GM18502 (cell line): ENCODE measurements at regions not wholly inside any gene's neighbourhood (a gene's known extent, or its start where the extent isn't known, plus 50 kb on each side); places are given as distances from the start of the nearest gene placed in this dataset.
"Not testable (repeated sequence)": the region's sequence is repeated elsewhere in the genome, so short reads cannot be mapped to it uniquely, and the experiment has no call there.

Experiments used
- ATAC-seq: cut with Tn5 transposase; IDR thresholded peaks from one replicate; pipeline ENCODE4 v1.9.1; 2021; ENCODE audit warnings: mild to moderate bottlenecking; ENCODE audit not compliant: unreplicated experiment, poor library complexity

DNA sequence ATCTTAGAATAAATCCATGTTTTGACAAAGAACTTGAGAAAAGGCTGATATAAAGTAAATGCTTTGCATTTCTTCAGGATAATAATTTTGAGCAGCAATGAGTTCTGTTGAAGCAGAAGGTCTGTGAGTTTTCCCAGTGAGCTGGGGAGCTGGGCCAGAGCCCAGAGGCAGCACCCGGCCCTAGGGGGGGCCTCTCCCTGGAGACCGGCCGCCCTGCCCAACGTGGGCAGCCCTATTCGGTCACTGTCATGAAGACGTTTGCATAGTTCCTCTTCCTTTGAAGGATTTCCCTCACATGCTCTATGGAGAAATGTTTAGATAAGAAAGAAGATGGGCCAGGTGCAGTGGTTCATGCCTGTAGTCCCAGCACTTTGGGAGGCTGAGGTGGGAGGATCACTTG lies 404.8 kb downstream of the THBS2 start:
- no peak for ATAC-seq

DNA sequence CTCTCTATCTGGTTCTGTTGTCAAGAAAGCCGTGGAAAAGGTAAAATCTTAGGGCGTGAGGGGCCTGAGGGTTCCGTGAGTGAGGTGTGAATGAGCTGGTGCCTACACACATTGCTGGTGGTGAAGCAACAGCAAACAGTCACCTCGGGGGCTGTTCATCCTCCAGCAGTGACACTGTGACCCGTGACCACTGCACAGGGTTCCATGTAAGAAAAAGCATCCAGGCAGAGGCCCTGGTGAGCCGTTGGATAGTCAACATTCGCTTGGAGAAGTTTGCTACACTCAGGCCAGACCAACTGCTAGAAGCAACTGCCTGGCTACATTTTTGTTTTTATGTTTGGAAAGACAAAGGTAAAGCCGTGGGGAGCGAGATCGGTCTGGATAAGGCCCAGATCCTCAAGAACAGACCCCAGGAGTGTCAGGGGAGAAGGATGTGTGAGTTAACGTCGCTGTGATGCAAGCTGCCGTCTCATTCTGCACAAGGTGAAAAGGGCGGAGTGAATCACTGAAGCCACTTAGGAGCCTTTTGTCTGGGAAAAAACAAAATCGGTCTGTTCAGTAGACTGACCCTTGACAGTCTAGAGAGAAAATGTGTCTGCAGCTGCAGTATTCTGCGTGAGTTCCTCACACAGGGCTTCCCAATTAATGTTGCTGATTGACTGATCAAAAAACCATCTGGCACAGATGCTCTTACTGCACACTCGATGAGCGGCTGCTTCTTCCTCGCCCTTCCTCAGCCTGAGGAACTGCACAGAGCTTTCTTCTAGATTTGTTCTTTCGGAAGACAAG lies 404.0 kb downstream of the SMOC2 start:
- no peak for ATAC-seq

DNA sequence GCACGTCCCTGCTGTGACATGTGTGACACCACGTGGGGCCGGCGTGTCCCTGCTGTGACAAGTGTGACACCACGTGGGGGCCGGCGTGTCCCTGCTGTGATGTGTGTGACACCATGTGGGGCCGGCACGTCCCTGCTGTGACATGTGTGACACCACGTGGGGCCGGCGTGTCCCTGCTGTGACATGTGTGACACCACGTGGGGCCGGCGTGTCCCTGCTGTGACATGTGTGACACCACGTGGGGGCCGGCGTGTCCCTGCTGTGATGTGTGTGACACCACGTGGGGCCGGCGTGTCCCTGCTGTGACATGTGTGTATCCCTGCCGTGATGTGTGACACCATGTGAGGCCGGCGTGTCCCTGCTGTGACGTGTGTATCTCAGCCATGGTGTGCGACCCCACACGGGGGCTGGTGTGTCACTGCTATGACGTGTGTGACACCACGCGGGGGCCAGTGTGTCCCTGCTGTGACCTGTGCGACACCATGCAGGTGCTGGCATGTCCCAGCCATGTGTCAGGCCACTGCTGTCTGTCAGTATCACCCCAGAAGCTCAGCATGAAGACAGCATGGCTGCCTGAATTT lies 401.7 kb downstream of the SMOC2 start:
- not testable (repeated sequence) for ATAC-seq

DNA sequence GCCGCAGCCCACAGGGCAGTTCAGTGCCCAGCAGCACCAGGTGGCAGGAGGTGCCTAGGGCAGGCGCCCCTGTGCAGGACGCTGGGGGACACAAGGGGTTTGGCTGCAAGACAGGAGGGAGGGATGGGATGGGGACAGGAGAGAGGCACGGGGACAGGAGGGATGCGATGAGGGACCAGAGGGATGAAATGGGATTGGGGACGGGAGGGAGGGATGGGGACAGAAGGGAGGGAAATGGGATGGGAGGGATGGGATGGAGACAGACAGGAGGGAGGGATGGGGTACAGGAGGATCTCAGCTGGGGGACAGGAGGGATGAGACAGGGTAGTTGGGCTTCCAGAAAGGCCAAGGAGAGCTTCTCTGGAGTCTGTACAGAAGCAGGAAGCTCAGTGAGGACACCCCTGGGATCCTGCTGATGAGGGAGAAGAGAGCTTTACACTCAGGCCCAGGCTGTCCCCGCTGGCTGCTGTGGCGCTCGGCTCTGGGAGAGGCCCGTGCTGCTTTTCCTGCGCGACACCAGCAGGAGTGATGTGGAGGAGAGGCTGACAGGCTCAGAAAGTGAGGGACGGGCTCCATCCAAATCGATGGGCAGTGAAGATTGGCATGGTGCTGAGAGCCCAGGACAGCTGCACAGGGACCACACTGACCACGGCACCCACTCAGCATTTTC lies 400.8 kb downstream of the SMOC2 start:
- ATAC-seq = no peak

DNA sequence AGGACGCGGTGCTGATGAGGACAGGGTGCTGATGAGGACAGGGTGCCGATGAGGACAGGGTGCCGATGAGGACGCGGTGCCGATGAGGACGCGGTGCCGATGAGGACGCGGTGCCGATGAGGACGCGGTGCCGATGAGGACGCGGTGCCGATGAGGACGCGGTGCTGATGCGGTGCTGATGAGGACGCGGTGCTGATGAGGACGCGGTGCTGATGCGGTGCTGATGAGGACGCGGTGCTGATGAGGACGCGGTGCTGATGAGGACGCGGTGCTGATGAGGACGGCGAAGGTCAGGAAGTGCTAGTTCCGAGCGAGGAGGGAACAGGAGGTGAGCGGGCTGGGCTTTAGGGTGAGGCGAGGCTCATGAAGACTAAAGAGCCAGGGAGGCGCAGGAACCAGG lies 399.9 kb downstream of the SMOC2 start:
- not testable (repeated sequence) for ATAC-seq

DNA sequence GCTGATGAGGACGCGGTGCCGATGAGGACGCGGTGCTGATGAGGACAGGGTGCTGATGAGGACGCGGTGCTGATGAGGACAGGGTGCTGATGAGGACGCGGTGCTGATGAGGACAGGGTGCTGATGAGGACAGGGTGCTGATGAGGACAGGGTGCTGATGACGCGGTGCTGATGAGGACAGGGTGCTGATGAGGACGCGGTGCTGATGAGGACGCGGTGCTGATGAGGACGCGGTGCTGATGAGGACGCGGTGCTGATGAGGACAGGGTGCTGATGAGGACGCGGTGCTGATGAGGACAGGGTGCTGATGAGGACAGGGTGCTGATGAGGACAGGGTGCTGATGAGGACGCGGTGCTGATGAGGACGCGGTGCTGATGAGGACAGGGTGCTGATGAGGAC lies 399.3 kb downstream of the SMOC2 start:
- ATAC-seq = not testable (repeated sequence)

DNA sequence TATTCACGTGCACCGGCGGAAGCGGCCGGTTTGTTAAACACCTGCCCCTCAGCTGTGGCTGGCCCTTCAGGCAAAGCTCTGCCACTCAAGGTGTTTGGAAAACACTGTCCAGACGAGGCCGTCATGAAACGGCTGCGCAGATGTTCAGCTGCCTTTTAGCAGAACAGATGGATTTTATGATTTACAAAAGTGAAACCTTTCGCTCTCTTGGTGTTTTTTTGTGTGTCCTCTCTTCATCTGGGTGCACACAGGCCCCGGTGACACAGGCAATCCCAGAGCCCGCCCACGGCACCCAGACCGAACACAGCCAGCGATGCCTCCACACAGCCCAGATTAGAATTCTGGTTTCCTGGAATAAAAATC lies 397.0 kb downstream of the SMOC2 start:
- no peak for ATAC-seq

DNA sequence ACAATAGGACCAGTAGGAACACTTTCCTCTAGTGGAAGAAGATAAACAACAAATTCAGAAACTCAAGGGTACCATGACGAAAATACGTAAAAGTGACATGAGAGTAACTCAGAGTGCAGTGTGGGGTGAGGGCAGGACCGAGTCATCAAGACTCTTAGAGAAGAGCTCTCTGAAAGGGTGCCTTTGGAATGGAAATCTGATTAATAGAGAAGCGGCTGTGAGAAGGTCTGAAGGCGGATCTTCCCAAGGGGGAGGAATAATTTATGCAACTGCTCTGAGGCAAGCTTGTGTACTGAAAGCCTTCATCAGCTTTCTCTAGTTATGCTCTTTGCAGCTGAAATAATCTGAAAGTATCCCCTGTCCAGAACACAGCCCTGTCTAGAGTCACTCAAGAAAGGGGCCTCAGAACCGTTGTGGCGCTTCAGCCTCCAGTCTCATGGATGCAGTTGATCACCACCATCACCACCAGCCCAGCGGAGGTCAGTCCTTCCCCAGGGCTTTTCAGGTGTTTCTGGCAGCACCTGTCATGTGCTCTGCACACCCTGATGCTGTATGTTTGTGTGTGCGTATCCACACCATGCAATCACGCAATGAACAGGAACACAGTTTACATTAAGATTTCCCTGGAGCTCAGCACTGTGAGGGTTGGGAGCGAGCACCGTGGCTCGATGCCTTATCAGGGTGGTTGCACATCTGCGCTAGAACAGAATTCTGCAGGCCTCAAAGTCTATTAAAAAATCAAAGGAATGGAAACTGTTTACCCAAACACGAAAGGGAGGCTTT lies 396.5 kb downstream of the SMOC2 start:
- ATAC-seq = no peak

DNA sequence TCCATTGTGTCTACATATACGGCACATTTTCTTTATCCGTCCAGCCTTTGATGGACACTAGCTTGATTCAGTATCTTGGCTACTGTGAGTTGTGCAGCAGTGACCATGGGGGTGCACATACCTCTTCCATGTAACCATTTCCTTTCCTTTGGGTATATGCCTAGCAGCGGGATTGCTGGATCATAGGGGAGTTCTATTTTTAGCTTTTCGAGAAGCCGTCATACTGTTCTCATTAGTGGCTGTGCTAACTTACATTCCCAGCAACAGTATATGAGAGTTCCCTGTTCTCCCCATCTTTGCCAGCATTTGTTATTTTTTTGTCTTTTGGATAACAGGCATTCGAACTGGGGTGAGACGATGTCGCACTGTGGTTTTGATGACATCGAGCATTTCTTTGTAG lies 395.0 kb downstream of the SMOC2 start:
- ATAC-seq = no peak

DNA sequence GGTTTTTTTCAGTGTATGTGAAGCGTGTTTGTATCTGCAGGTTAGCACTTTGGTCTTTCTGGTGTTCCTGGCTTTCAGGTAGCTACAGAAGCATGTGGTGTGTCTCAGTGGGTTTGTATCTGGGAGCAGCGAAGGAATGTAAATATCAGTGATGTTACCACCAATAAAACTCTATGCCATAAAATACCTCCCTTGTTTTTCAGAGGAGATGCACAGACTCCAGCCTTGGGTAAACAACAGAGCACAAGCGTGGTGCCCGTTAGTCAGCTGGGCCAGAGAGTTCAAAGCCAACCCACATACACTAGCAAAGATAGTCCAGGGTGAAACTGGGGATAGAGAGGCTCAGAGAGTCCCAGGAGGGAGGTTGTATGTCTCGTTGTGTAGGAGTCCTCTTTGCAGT lies 393.8 kb downstream of the SMOC2 start:
- no peak for ATAC-seq

DNA sequence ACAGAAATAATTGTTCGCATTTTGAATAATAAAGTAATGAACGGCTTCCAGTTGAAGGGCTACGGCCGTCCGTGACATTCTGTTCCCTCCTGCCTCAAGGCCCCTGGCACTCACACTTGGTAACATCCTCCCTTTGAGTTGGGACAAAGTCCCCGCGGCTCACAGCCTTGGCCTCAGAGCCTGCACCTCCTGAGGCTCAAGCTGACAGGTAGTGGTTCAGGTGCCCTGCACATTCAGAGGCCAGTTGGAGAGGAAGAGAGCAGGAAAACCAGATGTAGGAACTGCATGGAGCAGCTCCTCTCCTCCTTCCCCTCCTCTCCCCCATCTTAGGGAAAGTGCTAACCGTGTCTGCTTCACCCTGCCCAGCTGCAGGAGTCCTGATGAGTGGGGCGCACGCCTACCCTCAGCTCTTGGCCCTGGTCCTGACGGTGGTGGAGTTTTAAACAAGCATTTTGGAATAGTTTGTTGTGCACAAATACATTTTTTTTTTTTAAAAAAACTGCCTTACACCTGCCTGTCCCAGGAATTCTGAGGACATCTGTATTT lies 393.1 kb downstream of the SMOC2 start:
- ATAC-seq = no peak

DNA sequence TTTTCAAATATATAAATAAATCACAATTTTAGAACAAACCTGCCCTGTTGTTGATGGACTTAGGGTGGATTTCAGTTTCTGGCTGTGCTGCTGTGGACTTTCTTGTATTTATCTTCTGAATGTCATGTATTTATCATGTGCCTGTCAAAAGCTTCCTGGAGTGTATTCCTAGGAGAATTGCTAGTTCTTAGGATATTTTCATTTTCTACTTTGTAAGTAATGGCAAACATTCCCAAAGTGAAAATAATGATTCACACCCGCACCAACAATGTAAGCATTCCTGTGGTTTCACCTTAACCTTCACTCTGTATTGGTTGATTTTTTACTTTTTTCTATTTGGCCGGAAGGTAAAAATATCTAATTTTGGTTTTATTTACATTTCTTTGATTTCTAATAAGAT lies 387.8 kb downstream of the SMOC2 start:
- no peak for ATAC-seq

DNA sequence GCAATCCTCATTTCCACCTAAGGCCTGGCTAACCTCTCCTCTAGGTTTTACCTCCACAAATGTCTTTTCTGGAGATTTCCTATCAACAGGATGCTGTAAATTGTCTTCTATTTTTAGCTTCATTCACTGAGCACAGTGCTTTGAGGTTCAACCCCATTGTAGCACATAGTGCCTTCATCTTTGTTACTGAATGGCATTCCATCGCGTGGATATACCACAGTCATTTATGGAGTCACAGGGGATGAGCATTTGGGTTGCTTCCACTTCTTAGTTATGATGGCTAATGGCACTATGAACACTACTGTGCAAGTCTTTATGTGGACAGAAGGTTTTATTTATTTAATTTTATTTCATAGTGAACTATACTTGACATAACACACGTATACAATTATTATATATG lies 387.1 kb downstream of the SMOC2 start:
- no peak for ATAC-seq

DNA sequence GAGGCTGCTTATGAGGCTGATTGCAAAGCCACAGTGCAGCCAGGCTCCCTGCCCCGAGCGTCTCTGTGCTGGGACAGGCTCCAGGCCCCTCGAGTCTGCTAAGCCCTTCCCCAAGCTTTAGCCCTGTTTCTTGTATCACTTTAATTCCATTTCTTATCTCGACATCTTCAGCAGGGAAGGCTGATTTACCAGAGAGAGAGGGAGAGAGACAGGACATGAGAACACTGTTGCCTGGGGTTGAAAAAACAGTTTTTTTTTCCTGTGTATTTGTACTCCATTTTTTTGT lies 386.5 kb downstream of the SMOC2 start:
- ATAC-seq = no peak

DNA sequence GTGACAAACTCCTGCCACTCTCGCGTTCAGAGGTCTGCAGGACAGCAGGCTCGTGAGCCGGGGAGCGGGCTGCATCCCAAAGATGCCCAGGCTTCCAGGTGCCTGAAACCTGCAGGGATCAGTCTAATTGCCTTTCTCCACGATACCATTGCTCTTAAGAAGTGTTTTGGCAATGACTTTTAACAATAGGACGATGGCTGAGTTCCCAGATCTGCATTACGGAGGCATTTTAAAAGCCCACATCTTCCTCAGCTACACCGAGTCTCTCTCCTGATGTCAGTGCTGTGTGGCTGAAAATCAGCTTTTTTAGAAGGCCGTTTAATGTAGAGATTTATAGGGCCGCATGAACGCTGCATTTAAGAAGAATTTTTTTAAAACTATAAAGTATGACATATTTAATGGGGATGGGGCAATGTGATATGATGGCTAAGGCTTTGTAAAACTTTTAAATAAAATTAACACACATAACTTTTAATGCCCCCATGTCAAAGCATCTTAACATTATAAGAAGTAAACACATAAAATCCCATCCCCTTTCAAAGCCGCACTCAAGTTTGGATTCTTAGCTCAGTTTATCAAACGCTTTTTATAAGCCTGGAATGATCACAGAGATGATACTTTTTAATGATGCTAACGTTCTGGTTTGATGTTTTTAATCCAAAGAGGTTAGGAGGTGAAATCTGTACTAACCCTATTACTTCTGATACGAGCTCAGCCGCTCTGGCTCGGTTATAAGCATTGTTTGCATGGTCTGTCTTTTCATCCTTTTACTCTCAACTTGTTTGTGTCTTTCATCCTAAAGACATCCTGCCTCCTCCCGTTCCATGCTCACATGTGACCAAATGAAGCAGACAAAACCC lies 386.0 kb downstream of the SMOC2 start:
- ATAC-seq = no peak

DNA sequence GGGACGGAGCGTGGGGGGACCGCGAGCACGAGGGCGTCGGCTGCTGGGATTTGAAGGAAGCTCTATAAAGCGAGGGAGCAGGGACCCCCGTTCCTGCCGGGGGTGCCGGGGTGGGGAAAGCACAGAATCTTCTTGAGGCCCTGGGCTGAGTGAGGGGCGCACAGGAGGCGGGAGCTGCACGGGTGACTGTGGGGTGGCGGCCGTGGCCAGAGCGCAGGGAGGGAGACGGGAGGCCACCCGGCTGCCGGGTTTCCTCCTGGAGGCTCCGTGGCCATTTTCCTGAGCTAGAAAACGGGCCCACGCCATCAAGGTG lies 385.1 kb downstream of the SMOC2 start:
- ATAC-seq = no peak

DNA sequence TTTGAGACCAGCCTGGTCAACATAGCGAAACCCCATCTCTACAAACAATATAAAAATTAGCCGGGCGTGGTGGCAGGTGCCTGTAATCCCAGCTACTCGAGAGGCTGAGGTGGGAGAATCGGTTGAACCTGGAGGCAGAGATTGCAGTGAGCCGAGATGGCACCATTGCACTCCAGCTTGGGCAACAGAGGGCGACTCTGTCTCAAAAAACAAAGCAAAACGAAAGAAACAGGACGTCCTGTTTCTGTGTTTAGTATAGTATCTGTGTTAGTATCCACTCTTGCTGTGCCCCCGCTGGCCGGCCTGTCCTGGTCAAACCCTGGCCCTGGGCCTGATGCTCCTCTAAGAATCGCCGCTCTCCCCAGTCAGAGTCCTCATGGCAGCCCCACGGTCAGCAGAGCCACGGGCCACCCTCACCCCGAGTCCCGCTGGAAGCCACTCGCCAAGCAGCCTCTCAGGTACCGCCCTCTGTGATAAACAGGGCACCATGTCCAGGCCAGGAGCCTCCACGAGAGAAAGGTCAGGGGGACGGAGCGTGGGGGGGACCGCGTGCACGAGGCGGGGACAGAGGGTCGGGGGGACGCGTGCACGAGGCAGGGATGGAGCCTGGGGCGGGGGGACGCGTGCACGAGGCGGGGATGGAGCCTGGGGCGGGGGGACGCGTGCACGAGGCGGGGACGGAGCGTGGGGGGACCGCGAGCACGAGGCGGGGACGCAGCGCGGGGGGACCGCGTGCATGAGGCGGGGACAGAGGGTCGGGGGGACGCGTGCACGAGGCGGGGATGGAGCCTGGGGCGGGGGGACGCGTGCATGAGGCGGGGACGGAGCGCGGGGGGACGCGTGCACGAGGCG lies 384.5 kb downstream of the SMOC2 start:
- ATAC-seq = no peak

DNA sequence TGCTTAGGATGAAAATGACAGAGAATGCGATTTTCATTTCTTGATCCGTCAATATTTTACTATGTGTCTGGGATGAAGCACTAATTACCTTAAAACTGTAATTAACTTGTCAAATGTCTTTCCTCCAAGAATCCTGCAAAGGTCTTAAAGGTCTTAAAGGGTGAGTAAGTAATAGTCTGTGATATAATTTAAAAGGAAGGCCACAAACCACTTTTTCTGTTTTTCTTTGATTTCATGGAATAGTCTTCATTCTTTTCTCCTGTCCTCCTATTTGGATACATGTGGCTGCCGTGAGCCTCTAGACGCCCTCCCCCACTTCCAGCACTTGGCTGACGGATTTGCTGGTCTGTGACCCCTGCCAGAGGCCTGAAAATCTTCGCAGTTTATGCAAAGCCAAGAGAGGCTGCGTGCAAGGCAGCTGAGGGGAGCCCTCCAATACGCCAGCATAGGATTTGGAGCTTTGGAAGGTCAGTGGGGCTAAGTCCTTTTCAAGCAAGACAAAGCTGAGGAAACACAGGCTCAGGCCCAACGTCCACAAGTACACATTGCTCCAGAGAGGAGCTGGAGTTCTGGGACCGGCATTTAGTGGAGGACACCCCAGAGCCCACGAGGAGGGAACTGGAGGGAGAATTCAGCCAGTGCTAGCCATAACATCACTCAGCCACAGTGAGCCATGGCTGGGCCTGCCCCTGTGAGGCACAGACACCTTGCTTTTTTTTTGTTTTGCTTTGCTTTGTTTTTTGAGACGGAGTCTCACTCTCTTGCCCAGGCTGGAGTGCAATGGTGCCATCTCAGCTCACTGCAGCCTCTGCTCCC lies 382.6 kb downstream of the SMOC2 start:
- no peak for ATAC-seq

DNA sequence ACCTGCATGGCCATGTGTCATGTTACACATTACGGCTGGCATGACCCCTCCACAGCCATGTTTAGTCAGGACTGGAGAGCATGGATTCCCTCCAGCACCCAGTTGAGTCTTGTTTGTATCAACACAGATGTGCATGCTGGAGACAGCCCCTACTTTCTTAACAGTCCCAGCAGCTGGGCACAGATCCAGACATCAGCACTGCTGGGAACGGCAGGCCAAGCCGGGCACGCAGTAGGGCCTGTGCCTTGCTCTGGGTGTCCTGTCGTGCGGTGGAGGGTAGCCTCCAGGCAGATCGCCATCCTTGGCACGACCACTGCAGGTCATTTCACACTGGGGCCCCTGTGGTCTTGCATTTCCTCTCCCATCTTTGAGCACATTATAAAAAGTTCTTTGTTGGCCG lies 381.4 kb downstream of the SMOC2 start:
- no peak for ATAC-seq
